Thoracic aorta (tissue), 2 donors: ENCODE measurements at regions not wholly inside any gene's neighbourhood (a gene's known extent, or its start where the extent isn't known, plus 50 kb on each side); places are given as distances from the start of the nearest gene placed in this dataset.

Experiments used
- ATAC-seq: fragments of 150-250 bp; one replicate; pipeline ENCODE4 v1.8.0; 2017; ENCODE audit warnings: low read depth; ENCODE audit not compliant: insufficient number of reproducible peaks, low FRiP score
- DNase-seq: peaks from one replicate; pipeline ENCODE4 v3.0.0-alpha.2; 2020; ENCODE audit warnings: low spot score
- H3K27ac ChIP-seq, 2 donors: fragments of 200-600 bp; sonication (generic); 1 replicate in 1 of 2; 2 replicates in 1 of 2; pipeline ENCODE4 v1.5.1; 2016; ENCODE audit warnings: mild to moderate bottlenecking in 2 of 2, moderate library complexity in 2 of 2
- H3K27me3 ChIP-seq: fragments of 200-600 bp; sonication (generic); replicated peaks from 2 replicates; pipeline ENCODE4 v1.6.0; 2016; ENCODE audit warnings: mild to moderate bottlenecking; ENCODE audit not compliant: insufficient read depth
- H3K36me3 ChIP-seq: fragments of 200-600 bp; sonication (generic); one replicate; pipeline ENCODE4 v1.5.1; 2016
- H3K4me1 ChIP-seq, 2 donors: fragments of 200-600 bp; sonication (generic); 1 replicate in 1 of 2; 2 replicates in 1 of 2; pipeline versions ENCODE4 v1.5.1 to v1.6.0; 2016; ENCODE audit warnings: low read depth in 2 of 2, mild to moderate bottlenecking in 1 of 2; ENCODE audit not compliant: control insufficient read depth in 1 of 2
- H3K4me3 ChIP-seq: fragments of 200-600 bp; sonication (generic); 2 replicates; pipeline ENCODE4 v1.5.1; 2016; ENCODE audit warnings: mild to moderate bottlenecking
- H3K9me3 ChIP-seq: fragments of 200-600 bp; sonication (generic); 2 replicates; pipeline ENCODE4 v1.5.1; 2016
- TF ChIP-seq, protein P1 (sequence below): fragments of 200-600 bp; sonication (generic); IDR thresholded peaks from one replicate; pipeline ENCODE4 v1.5.1; 2019; ENCODE audit warnings: antibody characterized with exemption

DNA sequence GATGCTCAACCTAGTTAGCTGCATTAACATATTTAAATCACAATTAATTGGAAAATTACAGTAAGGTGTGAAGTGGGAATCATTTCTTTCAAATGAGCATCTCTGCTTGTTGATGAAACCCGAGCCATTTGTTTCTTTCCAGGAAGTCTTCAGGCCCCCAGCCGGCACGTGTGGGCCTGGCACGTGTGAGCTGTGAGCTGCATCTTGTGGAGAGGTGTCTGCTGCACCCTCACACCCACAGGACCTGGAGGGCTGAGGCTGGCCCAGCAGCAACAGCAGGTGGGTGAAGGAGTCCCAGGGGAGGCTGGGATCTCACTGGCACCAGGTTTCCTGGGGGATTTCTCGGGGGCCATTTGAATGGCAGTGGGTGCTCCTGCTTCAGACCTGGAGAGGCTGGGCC, 372.5 kb upstream of the MKI67 start:
- DNase-seq: no peak
- Histone ChIP-seq H3K4me3 (no peak overlapping the region), H3K9me3 (no peaks in the 10 kb centered on the region), H3K27me3 (no peaks in the 10 kb centered on the region), H3K27ac (no peak overlapping the region), H3K4me1 (no peaks in the 10 kb centered on the region), H3K36me3 (no peaks in the 10 kb centered on the region)
- ATAC-seq: no peak
- TF ChIP-seq, protein P1, sequence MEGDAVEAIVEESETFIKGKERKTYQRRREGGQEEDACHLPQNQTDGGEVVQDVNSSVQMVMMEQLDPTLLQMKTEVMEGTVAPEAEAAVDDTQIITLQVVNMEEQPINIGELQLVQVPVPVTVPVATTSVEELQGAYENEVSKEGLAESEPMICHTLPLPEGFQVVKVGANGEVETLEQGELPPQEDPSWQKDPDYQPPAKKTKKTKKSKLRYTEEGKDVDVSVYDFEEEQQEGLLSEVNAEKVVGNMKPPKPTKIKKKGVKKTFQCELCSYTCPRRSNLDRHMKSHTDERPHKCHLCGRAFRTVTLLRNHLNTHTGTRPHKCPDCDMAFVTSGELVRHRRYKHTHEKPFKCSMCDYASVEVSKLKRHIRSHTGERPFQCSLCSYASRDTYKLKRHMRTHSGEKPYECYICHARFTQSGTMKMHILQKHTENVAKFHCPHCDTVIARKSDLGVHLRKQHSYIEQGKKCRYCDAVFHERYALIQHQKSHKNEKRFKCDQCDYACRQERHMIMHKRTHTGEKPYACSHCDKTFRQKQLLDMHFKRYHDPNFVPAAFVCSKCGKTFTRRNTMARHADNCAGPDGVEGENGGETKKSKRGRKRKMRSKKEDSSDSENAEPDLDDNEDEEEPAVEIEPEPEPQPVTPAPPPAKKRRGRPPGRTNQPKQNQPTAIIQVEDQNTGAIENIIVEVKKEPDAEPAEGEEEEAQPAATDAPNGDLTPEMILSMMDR: no peak

DNA sequence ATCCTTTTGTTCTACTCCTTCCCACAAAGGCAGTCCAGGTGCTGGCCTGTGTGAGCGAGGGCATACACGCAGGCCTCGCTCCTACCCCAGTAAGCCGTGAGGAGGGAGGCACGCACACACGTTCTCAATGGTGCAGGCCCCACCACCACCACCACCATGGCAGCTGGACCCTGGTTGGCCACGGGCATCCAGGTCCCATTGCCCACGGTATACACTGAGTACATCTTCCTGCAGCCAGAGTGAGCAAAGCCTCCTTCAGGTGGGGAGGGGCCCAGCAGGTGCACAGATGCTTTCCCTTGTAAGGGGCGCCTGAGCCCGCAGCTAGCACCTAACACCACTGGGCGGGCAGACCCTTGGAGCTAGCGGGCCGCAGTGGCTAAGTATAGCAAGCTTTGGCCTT, 373.3 kb upstream of the MKI67 start:
- TF ChIP-seq, protein P1: no peak
- Histone ChIP-seq H3K27ac (no peak overlapping the region), H3K4me1 (no peaks in the 10 kb centered on the region), H3K36me3 (no peaks in the 10 kb centered on the region), H3K4me3 (no peak overlapping the region), H3K9me3 (no peaks in the 10 kb centered on the region), H3K27me3 (no peaks in the 10 kb centered on the region)
- no peak for ATAC-seq
- DNase-seq: no peak

- Histone ChIP-seq H3K27ac (no peak overlapping the region), H3K4me1 (no peaks in the 10 kb centered on the region), H3K27me3 (no peaks in the 10 kb centered on the region), H3K9me3 (no peaks in the 10 kb centered on the region), H3K4me3 (no peak overlapping the region), H3K36me3 (no peaks in the 10 kb centered on the region)
- ATAC-seq (no peak), DNase-seq (no peak)
- TF ChIP-seq, protein P1: no peak
These were observed 373.7 kb upstream of the MKI67 start for GRCh38 chr10:128499956-128500355.

GRCh38 chr10:128500642-128501041, 374.4 kb upstream of the MKI67 start:
- ATAC-seq: no peak
- no peaks in the 10 kb centered on the region for H3K4me1 ChIP-seq
- no peaks in the 10 kb centered on the region for H3K36me3 ChIP-seq
- H3K9me3 ChIP-seq: no peaks in the 10 kb centered on the region
- no peak overlapping the region for H3K27ac ChIP-seq
- no peaks in the 10 kb centered on the region for H3K27me3 ChIP-seq
- no peak for DNase-seq
- H3K4me3 ChIP-seq: no peak overlapping the region
- TF ChIP-seq, protein P1: no peak

DNA sequence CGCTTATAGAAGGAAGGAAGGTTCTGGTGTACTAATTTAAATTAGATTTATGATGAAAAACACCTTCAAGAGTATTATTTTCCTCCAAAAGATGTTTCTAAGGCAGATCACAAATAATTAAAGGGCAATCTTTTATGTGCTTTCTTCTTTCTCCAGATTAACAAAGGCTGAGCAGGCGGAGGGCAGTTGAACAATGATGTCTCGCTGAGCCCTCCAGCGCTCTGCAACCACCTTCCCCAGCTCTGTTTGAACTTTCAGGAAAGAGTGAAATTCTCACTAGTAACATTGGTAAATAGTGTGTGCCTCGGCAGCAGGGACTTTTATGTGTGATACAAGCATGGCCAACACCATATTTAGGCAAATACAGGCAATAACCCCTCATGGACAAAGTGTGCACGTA, 379.1 kb upstream of the MKI67 start:
- ATAC-seq (no peak), DNase-seq (no peak)
- Histone ChIP-seq H3K36me3 (no peaks in the 10 kb centered on the region), H3K27ac (no peak overlapping the region), H3K9me3 (no peaks in the 10 kb centered on the region), H3K27me3 (no peaks in the 10 kb centered on the region), H3K4me1 (no peaks in the 10 kb centered on the region), H3K4me3 (no peak overlapping the region)
- TF ChIP-seq, protein P1: no peak
